HG02759 (cell line): ENCODE measurements at regions not wholly inside any gene's neighbourhood (a gene's known extent, or its start where the extent isn't known, plus 50 kb on each side); places are given as distances from the start of the nearest gene placed in this dataset.

Experiments used
- ATAC-seq: cut with Tn5 transposase; IDR thresholded peaks from one replicate; pipeline ENCODE4 v1.9.1; 2021; ENCODE audit warnings: mild to moderate bottlenecking, moderate library complexity; ENCODE audit not compliant: unreplicated experiment

DNA sequence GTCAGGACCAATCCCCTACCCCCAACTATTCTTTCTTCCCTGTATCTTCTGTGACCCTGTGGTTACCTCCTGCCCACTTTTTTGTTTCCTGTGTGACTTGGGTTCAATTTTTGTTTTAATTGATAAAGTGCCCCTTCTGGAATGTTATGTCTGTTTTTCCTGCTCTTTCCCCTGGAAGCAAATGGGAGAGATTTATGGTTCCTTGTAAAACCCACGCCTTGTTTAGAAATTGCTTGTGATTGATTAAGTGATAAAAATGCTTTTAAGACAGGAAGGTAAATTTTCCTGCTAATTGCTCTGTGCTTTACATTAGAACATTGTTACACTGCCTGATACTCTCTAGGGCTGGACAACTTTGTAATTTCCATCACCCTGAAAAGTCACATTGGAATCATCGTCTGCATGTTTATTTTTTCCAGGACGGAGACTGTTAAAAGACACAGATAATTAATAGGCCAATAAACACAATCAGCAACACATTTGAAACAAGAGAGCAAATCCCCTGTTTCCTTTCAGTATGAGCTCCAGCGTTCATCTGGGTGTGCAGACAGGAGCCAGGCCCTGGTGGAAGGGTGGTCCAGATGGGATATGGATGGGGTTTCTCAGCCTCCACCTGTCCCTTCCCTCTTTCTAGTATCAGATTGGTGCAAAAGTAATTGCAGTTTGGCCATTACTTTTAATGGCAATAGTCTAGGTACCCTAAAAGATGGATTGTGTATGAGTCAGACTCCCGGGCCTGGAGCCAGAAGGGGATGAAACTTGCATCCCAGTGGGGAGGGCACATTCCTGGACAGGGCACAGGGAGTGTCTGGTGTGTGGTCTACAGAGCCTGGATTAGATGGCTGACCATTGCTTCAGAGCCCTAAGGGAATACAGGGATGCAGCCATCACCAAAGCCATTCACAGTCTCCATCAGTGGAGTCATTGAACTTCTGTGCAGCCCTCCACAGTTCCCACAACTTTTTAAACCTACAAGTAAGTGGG, 58.1 kb upstream of the AGBL1 start:
- ATAC-seq, result no peak

DNA sequence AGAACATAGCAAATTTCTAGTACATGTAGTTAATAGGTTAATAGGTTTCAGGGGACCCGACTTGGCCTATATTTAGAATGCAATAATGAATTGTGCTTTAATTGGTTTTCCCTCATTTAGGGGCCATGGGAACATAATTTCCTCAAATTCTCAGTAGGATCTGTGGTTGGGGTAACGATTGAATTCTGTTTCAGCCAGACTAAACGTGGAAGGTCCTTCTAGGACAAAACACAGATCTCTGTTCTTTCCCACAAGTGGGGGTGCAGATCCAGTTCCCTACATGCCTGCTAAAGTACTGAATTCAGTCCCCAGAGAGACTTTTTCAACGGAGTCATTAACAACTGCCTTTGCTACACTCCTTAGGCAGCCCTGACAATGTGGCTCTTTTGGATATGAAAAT, 50.7 kb upstream of the AGBL1 start:
- no peak for ATAC-seq
